GM18951 (cell line): ENCODE measurements at regions not wholly inside any gene's neighbourhood (a gene's known extent, or its start where the extent isn't known, plus 50 kb on each side); places are given as distances from the start of the nearest gene placed in this dataset.

Experiments used
- POLR2A ChIP-seq: IDR thresholded peaks from 4 replicates; pipeline ENCODE4 v1.6.1; 2011; ENCODE audit warnings: mild to moderate bottlenecking; ENCODE audit not compliant: insufficient read length, insufficient read depth; ENCODE audit errors: extremely low read depth
- in situ Hi-C: fragments of 300-500 bp; cut with MboI; formaldehyde crosslinking; loops from one replicate; pipeline ENCODE4 v1.12.0; 2022; ENCODE audit warnings: low sequenced_read_pairs, mixed read lengths, inconsistent platforms; ENCODE audit not compliant: unreplicated experiment

GRCh38 chr4:62243895-62244294, 1043.8 kb downstream of the ADGRL3 start:
- TF ChIP-seq POLR2A: no peak
- in situ Hi-C loops: no loop called here

GRCh38 chr4:62235911-62236310, 1035.8 kb downstream of the ADGRL3 start:
- in situ Hi-C loops: no loop called here
- TF ChIP-seq POLR2A: no peak

GRCh38 chr4:62232814-62233213, 1032.7 kb downstream of the ADGRL3 start:
- no peak for TF ChIP-seq POLR2A
- in situ Hi-C loops: no loop called here

- in situ Hi-C loops: no loop called here
- TF ChIP-seq POLR2A: no peak
These were observed 1031.9 kb downstream of the ADGRL3 start for GRCh38 chr4:62231994-62232393.

- in situ Hi-C loops: no loop called here
- no peak for TF ChIP-seq POLR2A
These were observed 1026.0 kb downstream of the ADGRL3 start for GRCh38 chr4:62226082-62226481.

- in situ Hi-C loops: no loop called here
- no peak for TF ChIP-seq POLR2A
These were observed 1022.0 kb downstream of the ADGRL3 start for GRCh38 chr4:62222121-62222520.

- in situ Hi-C loops: no loop called here
- TF ChIP-seq POLR2A: no peak
These were observed 1010.4 kb downstream of the ADGRL3 start for GRCh38 chr4:62210486-62210885.

- in situ Hi-C loops: no loop called here
- TF ChIP-seq POLR2A: no peak
These were observed 1009.8 kb downstream of the ADGRL3 start for GRCh38 chr4:62209757-62210485.

- in situ Hi-C loops: no loop called here
- TF ChIP-seq POLR2A: no peak
These were observed 1008.8 kb downstream of the ADGRL3 start for GRCh38 chr4:62208921-62209320.

GRCh38 chr4:62204136-62204535, 1004.0 kb downstream of the ADGRL3 start:
- in situ Hi-C loops: no loop called here
- no peak for TF ChIP-seq POLR2A

- TF ChIP-seq POLR2A: no peak
- in situ Hi-C loops: no loop called here
These were observed 999.2 kb downstream of the ADGRL3 start for GRCh38 chr4:62199291-62199810.

- in situ Hi-C loops: no loop called here
These were observed 996.2 kb downstream of the ADGRL3 start for GRCh38 chr4:62196338-62196737.

GRCh38 chr4:62194342-62194741, 994.2 kb downstream of the ADGRL3 start:
- TF ChIP-seq POLR2A: no peak
- in situ Hi-C loops: no loop called here

More at GRCh38 chr4:62196338-62196737, 996.2 kb downstream of the ADGRL3 start:
- no peak for TF ChIP-seq POLR2A

- TF ChIP-seq POLR2A: no peak
- in situ Hi-C loops: no loop called here
These were observed 993.6 kb downstream of the ADGRL3 start for GRCh38 chr4:62193761-62194160.

- TF ChIP-seq POLR2A: no peak
These were observed 991.5 kb downstream of the ADGRL3 start for GRCh38 chr4:62191451-62192240.

More at GRCh38 chr4:62191451-62192240, 991.5 kb downstream of the ADGRL3 start:
- in situ Hi-C loops: no loop called here
